HG02970 (cell line): ENCODE measurements at regions not wholly inside any gene's neighbourhood (a gene's known extent, or its start where the extent isn't known, plus 50 kb on each side); places are given as distances from the start of the nearest gene placed in this dataset.

Experiments
- ATAC-seq: cut with Tn5 transposase; IDR thresholded peaks from one replicate; pipeline ENCODE4 v1.9.1; 2021; ENCODE audit warnings: mild to moderate bottlenecking, moderate library complexity, moderate number of reproducible peaks; ENCODE audit not compliant: unreplicated experiment, low FRiP score

- no peak for ATAC-seq
Measured at GRCh38 chr10:128713471-128713870, 587.2 kb upstream of the MKI67 start.

GRCh38 chr10:128713874-128714570 lies 587.8 kb upstream of the MKI67 start:
- no peak for ATAC-seq

GRCh38 chr10:128714644-128715415 lies 588.6 kb upstream of the MKI67 start:
- ATAC-seq = no peak

- ATAC-seq = no peak
Measured at GRCh38 chr10:128716181-128716580, 590.0 kb upstream of the MKI67 start.

- ATAC-seq = no peak
Measured at GRCh38 chr10:128721963-128722445, 595.8 kb upstream of the MKI67 start.

- ATAC-seq = no peak
Measured at GRCh38 chr10:128722947-128723346, 596.7 kb upstream of the MKI67 start.

GRCh38 chr10:128723631-128724205 lies 597.5 kb upstream of the MKI67 start:
- no peak for ATAC-seq

GRCh38 chr10:128725531-128725930 lies 599.3 kb upstream of the MKI67 start:
- no peak for ATAC-seq

GRCh38 chr10:128727114-128727513 lies 600.9 kb upstream of the MKI67 start:
- ATAC-seq = no peak

GRCh38 chr10:128729910-128730420 lies 603.7 kb upstream of the MKI67 start:
- no peak for ATAC-seq

- no peak for ATAC-seq
Measured at GRCh38 chr10:128730922-128731321, 604.7 kb upstream of the MKI67 start.

- ATAC-seq = no peak
Measured at GRCh38 chr10:128734161-128734560, 607.9 kb upstream of the MKI67 start.

- no peak for ATAC-seq
Measured at GRCh38 chr10:128734734-128735133, 608.5 kb upstream of the MKI67 start.

- no peak for ATAC-seq
Measured at GRCh38 chr10:128735996-128736395, 609.8 kb upstream of the MKI67 start.

- ATAC-seq = no peak
Measured at GRCh38 chr10:128738386-128738915, 612.2 kb upstream of the MKI67 start.

GRCh38 chr10:128739930-128740329 lies 613.7 kb upstream of the MKI67 start:
- ATAC-seq = no peak

- ATAC-seq = no peak
Measured at GRCh38 chr10:128741180-128741579, 615.0 kb upstream of the MKI67 start.

GRCh38 chr10:128741680-128742079 lies 615.5 kb upstream of the MKI67 start:
- ATAC-seq = no peak

GRCh38 chr10:128744092-128744491 lies 617.9 kb upstream of the MKI67 start:
- no peak for ATAC-seq

- ATAC-seq = no peak
Measured at GRCh38 chr10:128744811-128745305, 618.6 kb upstream of the MKI67 start.
